HK-2 (cell line): ENCODE measurements at regions not wholly inside any gene's neighbourhood (a gene's known extent, or its start where the extent isn't known, plus 50 kb on each side); places are given as distances from the start of the nearest gene placed in this dataset.
A peak's percentile ranks its signal among the peaks of the same experiment; 100 is the strongest.
"Not testable (repeated sequence)": the region's sequence is repeated elsewhere in the genome, so short reads cannot be mapped to it uniquely, and the experiment has no call there.

Experiments used
- DNase-seq: peaks from one replicate; pipeline ENCODE4 v3.0.0-alpha.2; 2018; ENCODE audit not compliant: unreplicated experiment

GRCh38 chr15:77909182-77909940, 168.2 kb downstream of the TBC1D2B start:
- DNase-seq: no peak

GRCh38 chr15:77908752-77909111, 168.8 kb downstream of the TBC1D2B start:
- DNase-seq: not testable (repeated sequence)

- DNase-seq: peak; percentile 31
Observed at GRCh38 chr15:77907824-77908751, 169.4 kb downstream of the TBC1D2B start.

GRCh38 chr15:77906062-77906990, 171.2 kb downstream of the TBC1D2B start:
- not testable (repeated sequence) for DNase-seq

- no peak for DNase-seq
Observed at GRCh38 chr15:77905301-77905920, 172.1 kb downstream of the TBC1D2B start.

GRCh38 chr15:77904901-77905300, 172.6 kb downstream of the TBC1D2B start:
- DNase-seq: no peak

- no peak for DNase-seq
Observed at GRCh38 chr15:77904436-77904821, 173.1 kb downstream of the TBC1D2B start.

- not testable (repeated sequence) for DNase-seq
Observed at GRCh38 chr15:77903761-77904435, 173.6 kb downstream of the TBC1D2B start.

GRCh38 chr15:77902921-77903760, 174.4 kb downstream of the TBC1D2B start:
- DNase-seq: not testable (repeated sequence)

GRCh38 chr15:77901921-77902750, 175.4 kb downstream of the TBC1D2B start:
- no peak for DNase-seq

- no peak for DNase-seq
Observed at GRCh38 chr15:77901251-77901881, 176.1 kb downstream of the TBC1D2B start.

GRCh38 chr15:77900331-77900963, 177.1 kb downstream of the TBC1D2B start:
- peak; percentile 30 for DNase-seq

- not testable (repeated sequence) for DNase-seq
Observed at GRCh38 chr15:77899776-77900175, 177.7 kb downstream of the TBC1D2B start.

GRCh38 chr15:77898811-77899730, 178.4 kb downstream of the TBC1D2B start:
- no peak for DNase-seq

- DNase-seq: no peak
Observed at GRCh38 chr15:77897896-77898406, 179.6 kb downstream of the TBC1D2B start.

GRCh38 chr15:77897113-77897895, 180.2 kb downstream of the TBC1D2B start:
- not testable (repeated sequence) for DNase-seq
